GM12892 (cell line): ENCODE measurements at regions not wholly inside any gene's neighbourhood (a gene's known extent, or its start where the extent isn't known, plus 50 kb on each side); places are given as distances from the start of the nearest gene placed in this dataset.

Source experiments
- DNase-seq: peaks from one replicate; pipeline ENCODE4 v3.0.0; 2011; ENCODE audit not compliant: insufficient read length
- FAIRE-seq: peaks from 2 replicates; lab custom pipeline; 2011; peaks lifted over from hg19 to GRCh38; lab: Jason Lieb, UNC
- POLR2A ChIP-seq: IDR thresholded peaks from 2 replicates; pipeline ENCODE4 v1.6.1; 2011; ENCODE audit warnings: low read depth, low read length, control low read depth
- POLR2AphosphoS5 ChIP-seq: IDR thresholded peaks from 2 replicates; pipeline ENCODE4 v1.6.1; 2011; ENCODE audit warnings: low read depth, low read length, control low read depth
- TAF1 ChIP-seq: IDR thresholded peaks from 2 replicates; pipeline ENCODE4 v1.6.1; 2011; ENCODE audit warnings: low read depth, mild to moderate bottlenecking, control low read depth, low read length, borderline replicate concordance

DNA sequence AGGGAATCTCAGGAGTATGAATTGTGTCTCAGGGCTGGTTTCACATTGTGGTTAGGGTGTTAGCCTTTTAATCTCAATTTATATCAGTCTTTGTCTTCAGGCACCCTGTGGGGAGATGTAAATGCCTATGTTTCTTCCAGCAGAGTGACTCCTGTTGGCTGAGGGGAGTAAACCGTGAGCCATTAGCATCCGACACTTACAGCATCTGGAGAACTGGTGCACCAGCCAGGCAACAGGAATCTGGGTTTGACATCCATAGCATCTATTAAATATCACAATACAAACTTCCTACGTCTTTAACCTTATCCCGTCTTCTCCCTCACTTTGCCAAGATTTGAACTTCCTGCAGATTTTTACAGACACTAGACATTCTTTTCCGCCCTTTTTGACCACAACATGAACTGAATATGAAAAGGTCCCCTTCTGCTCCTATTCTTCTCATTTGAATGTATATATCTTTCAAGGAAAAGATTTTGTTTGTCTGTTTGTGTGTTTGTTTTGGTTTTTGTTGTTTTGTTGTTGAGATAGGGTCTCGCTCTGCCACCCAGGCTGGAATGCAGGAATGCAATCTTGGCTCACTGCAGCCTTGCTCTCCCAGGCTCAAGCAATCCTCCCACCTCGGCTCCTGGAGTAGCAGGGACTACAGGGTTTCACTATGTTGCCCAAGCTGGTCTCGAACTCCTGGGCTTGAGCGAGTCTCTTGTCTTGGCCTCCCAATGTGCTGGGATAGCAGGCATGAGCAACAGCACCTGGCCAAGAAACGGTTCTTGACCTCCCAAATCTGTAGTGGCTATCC, 626.2 kb downstream of the TLR4 start:
- FAIRE-seq (no peak), DNase-seq (no peak)
- no peak for TF ChIP-seq TAF1

DNA sequence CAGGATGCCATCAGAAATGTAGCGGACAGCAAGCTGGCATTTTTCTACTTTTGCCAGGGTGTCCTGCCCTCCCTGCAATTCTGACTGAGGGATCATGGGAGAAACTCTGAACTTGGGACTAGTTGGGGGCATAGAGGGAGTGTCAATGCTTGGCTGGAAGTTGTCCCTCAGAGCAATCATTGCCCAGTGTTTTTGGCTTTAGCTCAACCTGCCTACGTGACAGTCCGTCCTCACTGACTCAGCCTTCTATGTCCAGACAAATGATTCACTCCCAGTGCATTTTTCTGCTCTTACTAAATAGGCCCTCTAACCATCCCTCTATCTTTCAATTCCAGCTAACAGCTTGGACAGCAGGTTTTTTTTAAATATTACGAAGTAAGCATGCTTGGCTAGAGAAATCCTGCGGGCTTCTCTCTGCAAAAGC, 627.4 kb downstream of the TLR4 start:
- DNase-seq (no peak), FAIRE-seq (no peak)
- TF ChIP-seq TAF1 (no peak), POLR2AphosphoS5 (no peak), POLR2A (no peak)

GRCh38 chr9:118336250-118336942, 632.2 kb downstream of the TLR4 start:
- DNase-seq (no peak), FAIRE-seq (no peak)
- TF ChIP-seq POLR2AphosphoS5 (no peak), TAF1 (no peak), POLR2A (no peak)

DNA sequence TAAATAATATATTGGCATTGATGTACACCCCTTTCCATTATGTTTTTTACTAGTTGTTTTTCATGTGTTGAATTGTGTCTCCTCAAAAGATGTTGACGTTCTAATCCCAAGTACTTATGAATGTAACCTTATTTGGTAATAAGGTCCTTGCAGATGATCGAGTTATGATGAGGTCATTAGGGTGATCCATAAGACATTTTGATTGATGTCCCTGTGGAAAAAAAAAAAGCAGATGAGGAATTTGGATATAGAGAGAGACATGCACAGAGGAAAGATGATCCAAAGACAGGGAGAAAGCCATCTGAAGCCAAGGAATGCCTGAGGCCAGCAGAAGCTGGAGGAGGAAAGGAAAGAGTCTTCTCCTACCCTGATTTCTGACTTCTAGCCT, 632.7 kb downstream of the TLR4 start:
- TF ChIP-seq TAF1 (no peak), POLR2AphosphoS5 (no peak), POLR2A (no peak)
- FAIRE-seq = no peak

GRCh38 chr9:118360036-118360435, 655.8 kb downstream of the TLR4 start:
- TF ChIP-seq POLR2A (no peak), TAF1 (no peak), POLR2AphosphoS5 (no peak)
- DNase-seq (no peak), FAIRE-seq (no peak)

More for the DNA sequence above, 632.7 kb downstream of the TLR4 start:
- DNase-seq = no peak

GRCh38 chr9:118362123-118362522, 657.9 kb downstream of the TLR4 start:
- FAIRE-seq (no peak), DNase-seq (no peak)
- no peak for TF ChIP-seq POLR2A
- TF ChIP-seq POLR2AphosphoS5 = no peak
- TF ChIP-seq TAF1 = no peak

- TF ChIP-seq POLR2A = no peak
- TF ChIP-seq POLR2AphosphoS5 = no peak
- no peak for TF ChIP-seq TAF1
- FAIRE-seq = no peak
- DNase-seq = no peak
Measured at GRCh38 chr9:118362596-118362995, 658.4 kb downstream of the TLR4 start.

DNA sequence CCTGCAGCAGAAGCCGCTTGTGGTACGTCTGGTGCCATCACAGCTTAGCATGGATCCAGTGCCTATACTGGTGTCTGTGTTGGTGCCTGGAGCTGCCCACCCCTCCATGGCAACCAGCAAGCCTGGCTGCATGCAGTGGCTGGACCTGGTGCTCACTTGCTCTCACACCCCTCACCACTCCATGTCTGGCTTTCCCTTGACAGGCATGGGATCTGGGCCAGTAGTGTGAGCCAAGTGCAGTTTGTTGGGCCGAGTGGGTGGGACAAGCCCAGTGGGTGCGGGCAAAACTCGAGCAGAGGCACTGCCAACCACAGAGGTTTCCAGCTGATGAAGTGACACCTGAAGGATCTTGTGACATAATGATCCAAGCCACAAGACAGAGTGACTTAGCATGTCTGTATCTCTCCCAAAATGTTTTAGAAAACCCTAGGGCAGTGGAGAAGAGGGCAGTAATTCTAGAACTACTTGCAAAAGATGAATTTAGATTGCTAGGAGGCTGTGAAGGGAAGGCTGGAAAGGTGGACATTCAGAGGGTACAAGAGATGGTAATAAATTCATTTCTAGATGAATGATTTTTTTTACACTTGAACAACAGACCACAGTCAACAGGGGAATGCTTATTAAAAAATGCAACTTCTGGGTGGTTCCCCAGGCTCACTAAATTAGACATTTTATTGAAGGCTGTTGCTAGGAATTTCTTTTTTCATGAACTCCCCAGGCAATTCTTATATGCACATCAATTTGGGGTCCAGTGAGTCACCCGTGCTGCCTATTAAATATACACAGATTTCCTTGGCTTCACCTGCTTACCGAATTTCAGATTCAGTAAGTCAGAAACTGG, 660.3 kb downstream of the TLR4 start:
- TF ChIP-seq TAF1 (no peak), POLR2AphosphoS5 (no peak), POLR2A (no peak)
- DNase-seq (no peak), FAIRE-seq (no peak)

DNA sequence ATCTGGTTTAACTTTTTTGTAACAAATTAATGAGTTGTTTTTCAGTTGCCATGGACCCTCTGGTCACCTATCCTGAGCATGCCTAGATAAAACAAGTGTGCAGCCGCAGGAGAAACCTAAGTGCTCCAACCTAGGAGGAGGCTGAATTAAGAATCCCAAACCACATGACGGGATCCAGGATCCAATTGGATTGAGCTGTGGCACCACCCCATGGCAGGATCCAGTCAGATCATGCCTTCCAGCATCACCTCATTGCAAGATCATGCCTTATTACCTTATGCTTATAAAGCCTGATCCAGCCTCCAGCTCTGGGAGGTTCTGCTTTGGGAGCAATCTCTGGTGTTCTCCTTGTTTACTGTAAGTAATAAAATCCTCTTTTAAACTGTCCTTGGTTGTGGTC, 662.0 kb downstream of the TLR4 start:
- TF ChIP-seq POLR2AphosphoS5 = no peak
- no peak for TF ChIP-seq TAF1
- no peak for TF ChIP-seq POLR2A
- DNase-seq (no peak), FAIRE-seq (no peak)

DNA sequence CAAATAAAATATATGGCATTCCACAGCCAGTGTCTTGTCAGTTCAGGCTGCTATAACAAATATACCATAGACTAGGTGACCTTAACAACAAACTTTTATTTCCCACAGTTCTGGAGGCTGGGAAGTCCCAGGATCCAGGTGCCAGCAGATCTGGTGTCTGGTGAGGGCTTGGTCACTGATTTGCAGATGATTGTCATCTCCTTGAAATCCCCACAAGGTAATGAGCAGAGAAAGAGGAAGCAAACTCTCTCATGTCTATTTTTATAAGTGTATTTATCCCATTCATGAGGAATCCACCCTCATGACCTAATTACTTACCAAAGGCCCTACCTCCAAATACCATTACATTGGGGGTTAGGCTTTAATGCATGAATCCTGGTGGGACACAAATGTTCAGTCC, 663.2 kb downstream of the TLR4 start:
- FAIRE-seq = no peak

DNA sequence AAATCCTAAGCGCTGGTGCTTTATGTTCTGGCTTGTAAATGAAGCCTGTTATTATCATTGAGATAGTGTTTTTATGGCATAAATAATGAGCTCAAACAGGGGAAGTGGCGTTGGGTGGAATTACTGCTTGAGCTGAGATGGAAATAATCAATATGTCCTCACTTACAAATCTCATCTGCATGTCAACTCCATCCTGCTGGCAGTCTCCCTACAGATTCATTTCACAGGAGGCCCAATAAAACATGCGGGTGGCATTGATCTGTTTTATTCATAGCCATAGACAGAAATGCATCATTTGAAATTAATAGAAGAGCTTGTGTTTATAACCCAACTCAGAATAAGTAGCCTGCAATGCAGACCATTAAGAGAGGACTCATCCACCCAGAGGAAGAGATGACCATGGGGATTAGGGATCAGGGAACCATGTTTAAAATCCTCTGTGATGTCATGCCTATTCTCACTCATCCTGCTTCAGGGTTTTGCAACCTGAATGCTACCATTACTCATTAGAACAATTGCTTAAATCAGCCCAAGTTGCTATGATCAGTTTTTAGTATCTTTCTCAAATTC, 680.4 kb downstream of the TLR4 start:
- FAIRE-seq (no peak), DNase-seq (no peak)
- TF ChIP-seq POLR2A = no peak

More for the DNA sequence above, 663.2 kb downstream of the TLR4 start:
- TF ChIP-seq TAF1 = no peak
- TF ChIP-seq POLR2AphosphoS5 = no peak
- TF ChIP-seq POLR2A = no peak
- DNase-seq = no peak
